Right atrium auricular region (tissue), 2 donors: ENCODE measurements at regions not wholly inside any gene's neighbourhood (a gene's known extent, or its start where the extent isn't known, plus 50 kb on each side); places are given as distances from the start of the nearest gene placed in this dataset.

Experiments used
- DNase-seq: peaks from one replicate; pipeline ENCODE4 v3.0.0-alpha.2; 2019; ENCODE audit warnings: low spot score
- H3K27ac ChIP-seq, 2 donors: fragments of 200-600 bp; sonication (generic); 1 replicate in 1 of 2; 2 replicates in 1 of 2; pipeline ENCODE4 v1.5.1; 2016 to 2019
- H3K27me3 ChIP-seq, 2 donors: fragments of 200-600 bp; sonication (generic); one replicate each; pipeline versions ENCODE4 v1.5.1 to v1.6.0; 2017 to 2019
- H3K36me3 ChIP-seq: fragments of 200-600 bp; sonication (generic); one replicate; pipeline ENCODE4 v1.5.1; 2016
- H3K4me1 ChIP-seq, 2 donors: fragments of 200-600 bp; sonication (generic); one replicate each; pipeline versions ENCODE4 v1.5.1 to v1.6.0; 2017 to 2019
- H3K4me3 ChIP-seq, 2 donors: fragments of 200-600 bp; sonication (generic); 1 replicate in 1 of 2; 2 replicates in 1 of 2; pipeline ENCODE4 v1.5.1; 2017 to 2019; ENCODE audit warnings: mild to moderate bottlenecking in 1 of 2, moderate library complexity in 1 of 2
- H3K9me3 ChIP-seq, 2 donors: fragments of 200-600 bp; sonication (generic); one replicate each; pipeline ENCODE4 v1.5.1; 2019
- TF ChIP-seq, protein P1 (sequence below), 2 donors: fragments of 200-600 bp; sonication (generic); IDR thresholded peaks; one replicate each; pipeline ENCODE4 v1.5.1; 2019; ENCODE audit warnings: antibody characterized with exemption in 2 of 2

DNA sequence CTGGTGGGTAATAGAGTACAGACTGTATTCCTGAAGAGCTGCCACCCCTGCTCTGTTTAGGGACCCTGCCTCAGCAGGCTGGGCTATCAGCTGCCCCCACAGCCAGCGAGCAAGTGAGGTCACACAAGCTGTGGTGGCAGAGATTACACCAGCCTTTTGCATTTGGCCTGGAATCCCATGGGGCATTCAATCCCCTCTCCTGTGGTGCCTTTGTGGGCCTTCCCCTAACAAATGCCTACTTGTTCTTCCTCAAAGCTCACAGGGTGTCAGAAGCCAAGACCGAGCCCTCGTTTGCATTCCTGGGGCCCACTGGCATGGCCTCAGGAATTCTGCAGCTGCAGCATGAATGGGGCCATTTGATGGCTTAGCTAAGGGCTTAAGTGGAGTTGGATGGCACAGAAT is 212.7 kb upstream of the PHYHIPL start:
- H3K27me3 ChIP-seq: no peaks in the 10 kb centered on the region
- H3K4me1 ChIP-seq: no peaks in the 10 kb centered on the region
- no peaks in the 10 kb centered on the region for H3K9me3 ChIP-seq
- no peak overlapping the region for H3K4me3 ChIP-seq
- TF ChIP-seq, protein P1, sequence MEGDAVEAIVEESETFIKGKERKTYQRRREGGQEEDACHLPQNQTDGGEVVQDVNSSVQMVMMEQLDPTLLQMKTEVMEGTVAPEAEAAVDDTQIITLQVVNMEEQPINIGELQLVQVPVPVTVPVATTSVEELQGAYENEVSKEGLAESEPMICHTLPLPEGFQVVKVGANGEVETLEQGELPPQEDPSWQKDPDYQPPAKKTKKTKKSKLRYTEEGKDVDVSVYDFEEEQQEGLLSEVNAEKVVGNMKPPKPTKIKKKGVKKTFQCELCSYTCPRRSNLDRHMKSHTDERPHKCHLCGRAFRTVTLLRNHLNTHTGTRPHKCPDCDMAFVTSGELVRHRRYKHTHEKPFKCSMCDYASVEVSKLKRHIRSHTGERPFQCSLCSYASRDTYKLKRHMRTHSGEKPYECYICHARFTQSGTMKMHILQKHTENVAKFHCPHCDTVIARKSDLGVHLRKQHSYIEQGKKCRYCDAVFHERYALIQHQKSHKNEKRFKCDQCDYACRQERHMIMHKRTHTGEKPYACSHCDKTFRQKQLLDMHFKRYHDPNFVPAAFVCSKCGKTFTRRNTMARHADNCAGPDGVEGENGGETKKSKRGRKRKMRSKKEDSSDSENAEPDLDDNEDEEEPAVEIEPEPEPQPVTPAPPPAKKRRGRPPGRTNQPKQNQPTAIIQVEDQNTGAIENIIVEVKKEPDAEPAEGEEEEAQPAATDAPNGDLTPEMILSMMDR (IDR thresholded peaks at IDR 0.05): no peak
- no peak overlapping the region for H3K27ac ChIP-seq
- H3K36me3 ChIP-seq: no peaks in the 10 kb centered on the region
- no peak for DNase-seq

DNA sequence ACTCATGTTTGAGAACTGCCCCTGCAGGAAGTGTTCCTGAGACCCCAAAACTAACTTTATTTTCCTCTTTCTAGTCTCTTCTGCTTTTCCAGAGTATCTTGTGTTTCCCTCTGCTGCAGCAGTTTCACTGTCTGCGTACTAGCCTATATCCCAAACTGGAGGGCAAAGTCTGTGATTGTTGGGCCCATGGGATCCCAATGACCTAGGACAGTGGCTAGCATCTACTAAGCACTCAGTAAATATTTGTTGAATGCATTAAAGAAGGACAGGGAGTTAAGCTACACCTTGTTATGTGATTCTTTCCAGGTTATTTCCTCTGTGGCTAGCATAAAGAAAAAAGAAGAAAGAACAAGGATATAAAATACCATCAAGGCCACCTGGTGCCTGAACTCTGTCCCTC is 210.6 kb upstream of the PHYHIPL start:
- Histone ChIP-seq H3K27me3 (no peaks in the 10 kb centered on the region), H3K9me3 (no peaks in the 10 kb centered on the region), H3K36me3 (no peaks in the 10 kb centered on the region), H3K4me3 (no peak overlapping the region), H3K27ac (no peak overlapping the region), H3K4me1 (no peaks in the 10 kb centered on the region)
- TF ChIP-seq, protein P1 (IDR thresholded peaks at IDR 0.05): no peak
- no peak for DNase-seq

DNA sequence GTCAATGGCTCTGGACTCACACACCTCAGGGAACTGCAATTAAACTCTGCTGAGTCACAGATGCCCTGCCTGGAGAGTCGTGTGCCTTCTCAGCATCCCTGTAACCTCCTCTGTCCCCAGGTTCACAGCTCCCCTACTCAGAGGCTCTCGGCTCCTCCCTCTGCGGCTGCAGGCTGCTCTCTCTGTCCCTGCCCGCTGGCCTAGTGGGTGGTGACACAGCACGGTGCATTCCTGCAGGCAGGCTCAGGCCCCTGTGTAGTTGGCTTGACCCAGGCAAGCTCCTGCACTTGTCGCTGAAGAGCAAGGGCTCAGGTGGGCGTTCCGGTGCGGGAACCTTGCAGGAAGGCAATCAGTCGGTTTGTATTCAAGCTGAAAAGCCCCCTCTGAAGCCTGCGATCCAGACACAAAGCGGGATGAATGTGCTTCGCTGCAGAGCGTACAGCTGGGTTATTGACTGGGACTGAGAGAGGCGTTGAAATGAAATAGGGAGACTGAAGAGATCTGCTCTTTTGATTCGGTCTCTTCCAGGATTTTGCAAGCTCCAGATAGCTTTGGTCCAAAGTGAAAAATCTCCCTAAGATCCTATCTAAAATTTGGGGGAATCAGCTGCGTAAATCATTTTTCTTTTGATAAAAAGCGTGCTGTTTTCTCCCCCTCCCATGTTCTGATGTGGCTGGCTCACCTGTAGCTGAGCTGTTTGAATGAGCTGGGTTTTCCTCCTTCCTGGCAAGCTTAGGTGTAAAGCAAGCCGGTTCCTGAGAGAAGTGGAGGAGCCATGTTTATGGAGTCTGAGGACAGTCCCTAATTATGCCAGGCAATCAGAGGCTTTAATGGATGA is 208.7 kb upstream of the PHYHIPL start:
- Histone ChIP-seq H3K27me3 (no peaks in the 10 kb centered on the region), H3K27ac (no peak overlapping the region), H3K9me3 (no peaks in the 10 kb centered on the region), H3K4me3 (peak overlapping the region in 1 of 2 donors; percentile 10), H3K36me3 (no peaks in the 10 kb centered on the region), H3K4me1 (no peaks in the 10 kb centered on the region)
- TF ChIP-seq, protein P1 (IDR thresholded peaks at IDR 0.05): no peak
- DNase-seq: no peak

DNA sequence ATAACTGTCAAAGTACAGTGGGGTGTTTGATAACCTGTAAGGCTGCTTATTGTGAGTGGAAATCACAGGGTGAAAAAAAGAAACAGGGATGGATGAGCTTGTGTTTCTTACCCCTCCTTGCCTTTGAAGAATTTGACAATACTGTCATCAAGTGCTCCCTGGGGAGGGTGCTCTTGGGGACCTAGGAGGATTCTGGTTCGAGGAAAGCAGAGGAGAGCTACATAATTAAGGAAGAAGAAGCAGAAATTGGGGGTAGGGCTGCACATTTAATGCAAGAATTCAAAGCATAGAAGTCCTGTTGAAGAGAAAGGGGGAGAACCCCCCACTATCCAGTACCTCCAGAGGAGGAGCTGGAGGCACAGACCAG is 208.1 kb upstream of the PHYHIPL start:
- no peaks in the 10 kb centered on the region for H3K4me1 ChIP-seq
- H3K4me3 ChIP-seq: no peak overlapping the region
- TF ChIP-seq, protein P1 (IDR thresholded peaks at IDR 0.05): no peak
- H3K9me3 ChIP-seq: no peaks in the 10 kb centered on the region
- DNase-seq: no peak
- no peaks in the 10 kb centered on the region for H3K36me3 ChIP-seq
- H3K27me3 ChIP-seq: no peaks in the 10 kb centered on the region
- H3K27ac ChIP-seq: no peak overlapping the region

DNA sequence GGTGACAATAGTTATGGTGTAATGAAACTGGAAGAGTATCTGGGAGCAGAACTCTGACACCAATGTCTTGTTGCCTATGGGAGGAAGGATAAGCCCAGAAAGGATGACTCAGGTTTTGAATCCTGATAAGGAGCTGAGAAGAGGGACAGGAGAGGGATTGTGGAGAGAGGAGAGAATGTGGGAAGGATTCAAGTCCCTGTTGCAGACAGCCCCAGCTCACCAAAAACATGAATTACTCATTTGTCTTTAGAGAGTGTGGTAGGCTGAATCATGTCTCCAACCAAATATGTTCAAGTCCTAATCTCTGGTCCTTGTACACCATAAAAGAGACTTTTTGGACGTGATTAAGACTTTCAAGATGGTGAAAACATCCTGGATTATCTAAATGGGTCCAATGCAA is 206.9 kb upstream of the PHYHIPL start:
- no peak overlapping the region for H3K27ac ChIP-seq
- TF ChIP-seq, protein P1 (IDR thresholded peaks at IDR 0.05): no peak
- H3K4me3 ChIP-seq: no peak overlapping the region
- H3K9me3 ChIP-seq: no peaks in the 10 kb centered on the region
- H3K27me3 ChIP-seq: no peaks in the 10 kb centered on the region
- H3K36me3 ChIP-seq: no peaks in the 10 kb centered on the region
- no peaks in the 10 kb centered on the region for H3K4me1 ChIP-seq
- no peak for DNase-seq
